Suppressor macrophage (primary cell): ENCODE measurements at regions not wholly inside any gene's neighbourhood (a gene's known extent, or its start where the extent isn't known, plus 50 kb on each side); places are given as distances from the start of the nearest gene placed in this dataset.
"Not testable (repeated sequence)": the region's sequence is repeated elsewhere in the genome, so short reads cannot be mapped to it uniquely, and the experiment has no call there.

Experiments used
- DNase-seq, 4 experiments: peaks; one replicate each; pipeline ENCODE4 v3.0.0-alpha.2; 2020 to 2022

GRCh38 chr15:79492065-79492464 is 59.9 kb downstream of the MINAR1 start:
- DNase-seq = no peak

- DNase-seq = no peak
Observed at GRCh38 chr15:79494384-79494909, 62.3 kb downstream of the MINAR1 start.

GRCh38 chr15:79494963-79495755 is 63.0 kb downstream of the MINAR1 start:
- DNase-seq = peak in 1 of 4 experiments; percentile 5

- no peak for DNase-seq
Observed at GRCh38 chr15:79495775-79496174, 63.6 kb downstream of the MINAR1 start.

- DNase-seq = no peak
Observed at GRCh38 chr15:79496838-79497237, 64.7 kb downstream of the MINAR1 start.

- DNase-seq = no peak
Observed at GRCh38 chr15:79501086-79501485, 69.0 kb downstream of the MINAR1 start.

GRCh38 chr15:79505956-79506355 is 73.8 kb downstream of the MINAR1 start:
- no peak for DNase-seq

- not testable (repeated sequence) for DNase-seq
Observed at GRCh38 chr15:79512844-79513243, 80.7 kb downstream of the MINAR1 start.

- DNase-seq = no peak
Observed at GRCh38 chr15:79513417-79513816, 81.3 kb downstream of the MINAR1 start.

- DNase-seq = no peak
Observed at GRCh38 chr15:79513940-79514339, 81.8 kb downstream of the MINAR1 start.

- no peak for DNase-seq
Observed at GRCh38 chr15:79515300-79516027, 83.3 kb downstream of the MINAR1 start.

- no peak for DNase-seq
Observed at GRCh38 chr15:79516155-79516554, 84.0 kb downstream of the MINAR1 start.

- DNase-seq = no peak
Observed at GRCh38 chr15:79516646-79517045, 84.5 kb downstream of the MINAR1 start.

- DNase-seq = no peak
Observed at GRCh38 chr15:79519628-79520027, 87.5 kb downstream of the MINAR1 start.

GRCh38 chr15:79520654-79521053 is 88.5 kb downstream of the MINAR1 start:
- no peak for DNase-seq

GRCh38 chr15:79522656-79523055 is 90.5 kb downstream of the MINAR1 start:
- DNase-seq = no peak

- DNase-seq = no peak
Observed at GRCh38 chr15:79523266-79523665, 91.1 kb downstream of the MINAR1 start.

GRCh38 chr15:79524531-79524930 is 92.4 kb downstream of the MINAR1 start:
- DNase-seq = no peak

- DNase-seq = no peak
Observed at GRCh38 chr15:79526376-79526775, 94.2 kb downstream of the MINAR1 start.

GRCh38 chr15:79527821-79528220 is 95.7 kb downstream of the MINAR1 start:
- DNase-seq = no peak

GRCh38 chr15:79529157-79529785 is 97.1 kb downstream of the MINAR1 start:
- no peak for DNase-seq

GRCh38 chr15:79535536-79535935 is 103.4 kb downstream of the MINAR1 start:
- DNase-seq = no peak

- DNase-seq = no peak
Observed at GRCh38 chr15:79538527-79538926, 106.4 kb downstream of the MINAR1 start.
